Calu3 (cell line): ENCODE measurements at regions not wholly inside any gene's neighbourhood (a gene's known extent, or its start where the extent isn't known, plus 50 kb on each side); places are given as distances from the start of the nearest gene placed in this dataset.
"Not testable (repeated sequence)": the region's sequence is repeated elsewhere in the genome, so short reads cannot be mapped to it uniquely, and the experiment has no call there.

Experiments used
- BruUV-seq: library from RNA; stranded (reverse); fragments of 400-500 nt; replicated peaks from 2 replicates; lab custom pipeline; 2021; lab: Mats Ljungman, UMichigan
- CTCF ChIA-PET: fragments of 300-600 bp; sonication (Branson Sonifier 250); formaldehyde crosslinking; loops from one replicate; lab custom pipeline; 2022; ENCODE audit warnings: antibody characterized with exemption; lab: Charles Lee
- DNase-seq: peaks from one replicate; pipeline ENCODE4 v3.0.0; 2022
- H3K27ac Mint-ChIP-seq: one replicate; pipeline ENCODE4 v1.8.0; 2022; ENCODE audit warnings: mixed read lengths; ENCODE audit not compliant: unreplicated experiment
- H3K27me3 Mint-ChIP-seq: one replicate; pipeline ENCODE4 v1.8.0; 2022; ENCODE audit warnings: mixed read lengths; ENCODE audit not compliant: unreplicated experiment
- H3K36me3 Mint-ChIP-seq: one replicate; pipeline ENCODE4 v1.8.0; 2022; ENCODE audit warnings: mild to moderate bottlenecking, moderate library complexity, mixed read lengths; ENCODE audit not compliant: insufficient read depth, unreplicated experiment
- H3K4me1 Mint-ChIP-seq: one replicate; pipeline ENCODE4 v1.8.0; 2022; ENCODE audit warnings: mild to moderate bottlenecking, low read depth, mixed read lengths; ENCODE audit not compliant: unreplicated experiment
- H3K4me3 Mint-ChIP-seq: one replicate; pipeline ENCODE4 v1.8.0; 2022; ENCODE audit warnings: mild to moderate bottlenecking, low read depth, moderate library complexity, mixed read lengths; ENCODE audit not compliant: unreplicated experiment
- H3K9me3 Mint-ChIP-seq: one replicate; pipeline ENCODE4 v1.8.0; 2022; ENCODE audit warnings: low read depth, mixed read lengths; ENCODE audit not compliant: unreplicated experiment
- CTCF ChIP-seq: fragments of 200-600 bp; IDR thresholded peaks from one replicate; pipeline ENCODE4 v1.8.0; 2022; ENCODE audit warnings: antibody characterized with exemption; ENCODE audit not compliant: unreplicated experiment
- intact Hi-C: fragments of 100-400 bp; cut with micrococcal nuclease; formaldehyde crosslinking; loops from one replicate; pipeline ENCODE4 v1.10.0; 2022; ENCODE audit not compliant: unreplicated experiment

GRCh38 chr16:29237971-29238370, 168.5 kb downstream of the NPIPB11 start:
- DNase-seq = no peak
- H3K27me3 Mint-ChIP-seq = peaks cover 55% of the 10 kb centered on the region
- intact Hi-C loops = no loop called here
- BruUV-seq = no TSS peak
- peaks cover 11% of the 10 kb centered on the region for H3K4me1 Mint-ChIP-seq
- H3K36me3 Mint-ChIP-seq = peaks cover 6% of the 10 kb centered on the region
- TF ChIP-seq CTCF = no peak
- no peak overlapping the region for H3K4me3 Mint-ChIP-seq
- CTCF ChIA-PET = no interaction called here
- H3K9me3 Mint-ChIP-seq = no peaks in the 10 kb centered on the region
- no peak overlapping the region for H3K27ac Mint-ChIP-seq

GRCh38 chr16:29237495-29237894, 169.0 kb downstream of the NPIPB11 start:
- H3K4me3 Mint-ChIP-seq, intact Hi-C loops, DNase-seq, BruUV-seq, H3K27ac Mint-ChIP-seq, H3K36me3 Mint-ChIP-seq, CTCF ChIA-PET, H3K9me3 Mint-ChIP-seq: not testable (repeated sequence)
- Mint-ChIP-seq H3K27me3 (peaks cover 55% of the 10 kb centered on the region), H3K4me1 (peaks cover 11% of the 10 kb centered on the region)

GRCh38 chr16:29237023-29237422, 169.5 kb downstream of the NPIPB11 start:
- H3K27me3 Mint-ChIP-seq = peaks cover 55% of the 10 kb centered on the region
- H3K9me3 Mint-ChIP-seq, H3K27ac Mint-ChIP-seq, BruUV-seq, DNase-seq, H3K4me3 Mint-ChIP-seq, H3K36me3 Mint-ChIP-seq, intact Hi-C loops, CTCF ChIA-PET: not testable (repeated sequence)
- H3K4me1 Mint-ChIP-seq = peaks cover 11% of the 10 kb centered on the region

- intact Hi-C loops, H3K36me3 Mint-ChIP-seq, BruUV-seq, DNase-seq, H3K4me3 Mint-ChIP-seq, H3K27ac Mint-ChIP-seq, H3K9me3 Mint-ChIP-seq, CTCF ChIA-PET: not testable (repeated sequence)
- Mint-ChIP-seq H3K27me3 (peaks cover 55% of the 10 kb centered on the region), H3K4me1 (peaks cover 11% of the 10 kb centered on the region)
Measured at GRCh38 chr16:29235836-29236370, 170.6 kb downstream of the NPIPB11 start.

GRCh38 chr16:29234536-29235275, 171.8 kb downstream of the NPIPB11 start:
- intact Hi-C loops, DNase-seq: not testable (repeated sequence)

GRCh38 chr16:29233705-29234404, 172.7 kb downstream of the NPIPB11 start:
- DNase-seq, intact Hi-C loops, H3K9me3 Mint-ChIP-seq, BruUV-seq, H3K4me1 Mint-ChIP-seq, H3K27ac Mint-ChIP-seq, H3K4me3 Mint-ChIP-seq, H3K36me3 Mint-ChIP-seq, CTCF ChIA-PET: not testable (repeated sequence)
- peaks cover 43% of the 10 kb centered on the region for H3K27me3 Mint-ChIP-seq

More at GRCh38 chr16:29234536-29235275, 171.8 kb downstream of the NPIPB11 start:
- H3K27ac Mint-ChIP-seq, H3K4me3 Mint-ChIP-seq, H3K36me3 Mint-ChIP-seq, CTCF ChIA-PET, H3K9me3 Mint-ChIP-seq, BruUV-seq: not testable (repeated sequence)
- peaks cover 11% of the 10 kb centered on the region for H3K4me1 Mint-ChIP-seq
- peaks cover 51% of the 10 kb centered on the region for H3K27me3 Mint-ChIP-seq
